HL-60 (cell line): ENCODE measurements at regions not wholly inside any gene's neighbourhood (a gene's known extent, or its start where the extent isn't known, plus 50 kb on each side); places are given as distances from the start of the nearest gene placed in this dataset.

ENCODE experiments used
- POLR2AphosphoS5 ChIP-seq: IDR thresholded peaks from 2 replicates; pipeline ENCODE4 v1.6.1; 2012; ENCODE audit warnings: low read depth
- TF ChIP-seq, protein P1 (sequence below): IDR thresholded peaks from one replicate; pipeline ENCODE4 v1.5.1; 2011; ENCODE audit warnings: low read length, control low read depth, inconsistent platforms; ENCODE audit not compliant: insufficient read depth

DNA sequence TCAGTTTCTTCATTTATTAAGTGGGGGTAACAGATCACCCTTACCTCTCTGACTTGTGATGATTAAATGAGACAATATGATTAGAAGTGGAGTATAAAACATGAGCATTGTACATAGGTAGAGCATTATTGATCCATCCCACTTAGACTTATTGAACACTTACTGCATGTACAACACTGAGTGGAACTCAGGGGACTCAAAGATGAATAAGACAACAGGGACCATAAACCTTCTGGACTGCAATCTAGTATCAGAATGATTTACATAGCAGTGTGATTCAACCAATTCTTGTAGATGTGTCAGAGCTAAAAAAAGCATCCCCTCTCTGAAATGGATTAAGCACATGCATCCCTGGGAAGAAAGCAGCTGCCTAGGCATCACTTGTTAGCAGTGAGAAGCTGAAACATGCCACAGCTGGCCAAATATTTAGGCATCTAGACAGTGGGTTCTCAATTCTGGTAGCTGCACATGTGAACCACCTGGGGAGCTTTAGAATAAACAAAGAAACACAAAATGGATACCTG, 111.5 kb downstream of the CYRIA start:
- TF ChIP-seq, protein P1, sequence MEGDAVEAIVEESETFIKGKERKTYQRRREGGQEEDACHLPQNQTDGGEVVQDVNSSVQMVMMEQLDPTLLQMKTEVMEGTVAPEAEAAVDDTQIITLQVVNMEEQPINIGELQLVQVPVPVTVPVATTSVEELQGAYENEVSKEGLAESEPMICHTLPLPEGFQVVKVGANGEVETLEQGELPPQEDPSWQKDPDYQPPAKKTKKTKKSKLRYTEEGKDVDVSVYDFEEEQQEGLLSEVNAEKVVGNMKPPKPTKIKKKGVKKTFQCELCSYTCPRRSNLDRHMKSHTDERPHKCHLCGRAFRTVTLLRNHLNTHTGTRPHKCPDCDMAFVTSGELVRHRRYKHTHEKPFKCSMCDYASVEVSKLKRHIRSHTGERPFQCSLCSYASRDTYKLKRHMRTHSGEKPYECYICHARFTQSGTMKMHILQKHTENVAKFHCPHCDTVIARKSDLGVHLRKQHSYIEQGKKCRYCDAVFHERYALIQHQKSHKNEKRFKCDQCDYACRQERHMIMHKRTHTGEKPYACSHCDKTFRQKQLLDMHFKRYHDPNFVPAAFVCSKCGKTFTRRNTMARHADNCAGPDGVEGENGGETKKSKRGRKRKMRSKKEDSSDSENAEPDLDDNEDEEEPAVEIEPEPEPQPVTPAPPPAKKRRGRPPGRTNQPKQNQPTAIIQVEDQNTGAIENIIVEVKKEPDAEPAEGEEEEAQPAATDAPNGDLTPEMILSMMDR = no peak
- TF ChIP-seq POLR2AphosphoS5 = no peak
